ENCODE measurements at regions not wholly inside any gene's neighbourhood (a gene's known extent, or its start where the extent isn't known, plus 50 kb on each side); places are given as distances from the start of the nearest gene placed in this dataset.

DNA sequence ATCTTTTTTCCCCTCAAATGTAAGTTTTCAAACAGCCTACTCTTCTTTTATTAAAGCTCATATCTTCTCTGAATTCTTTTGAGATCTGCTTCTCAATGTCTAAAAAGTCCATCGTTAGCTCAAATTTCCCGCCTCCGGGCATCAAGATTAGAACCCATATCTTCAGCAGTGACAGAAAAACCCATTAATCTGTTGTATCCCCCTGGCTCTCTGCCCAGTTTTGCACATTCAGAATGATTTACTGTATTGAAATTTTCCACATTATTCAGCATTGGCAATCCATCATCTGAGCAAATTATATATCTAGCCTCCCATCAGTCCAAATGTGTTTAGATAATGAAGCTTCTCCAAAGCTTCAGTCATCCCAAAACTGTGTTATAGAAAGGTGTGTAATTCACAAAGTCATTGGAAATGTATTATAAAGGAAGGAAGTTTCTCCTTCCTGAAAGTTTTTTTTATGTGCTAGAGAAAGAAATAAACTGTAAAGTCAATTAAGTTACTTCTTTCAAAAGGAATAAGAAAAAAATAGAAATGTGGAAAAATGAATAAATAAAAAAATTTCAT, 849.9 kb downstream of the MAT2B start:
- TF ChIP-seq, protein P1, sequence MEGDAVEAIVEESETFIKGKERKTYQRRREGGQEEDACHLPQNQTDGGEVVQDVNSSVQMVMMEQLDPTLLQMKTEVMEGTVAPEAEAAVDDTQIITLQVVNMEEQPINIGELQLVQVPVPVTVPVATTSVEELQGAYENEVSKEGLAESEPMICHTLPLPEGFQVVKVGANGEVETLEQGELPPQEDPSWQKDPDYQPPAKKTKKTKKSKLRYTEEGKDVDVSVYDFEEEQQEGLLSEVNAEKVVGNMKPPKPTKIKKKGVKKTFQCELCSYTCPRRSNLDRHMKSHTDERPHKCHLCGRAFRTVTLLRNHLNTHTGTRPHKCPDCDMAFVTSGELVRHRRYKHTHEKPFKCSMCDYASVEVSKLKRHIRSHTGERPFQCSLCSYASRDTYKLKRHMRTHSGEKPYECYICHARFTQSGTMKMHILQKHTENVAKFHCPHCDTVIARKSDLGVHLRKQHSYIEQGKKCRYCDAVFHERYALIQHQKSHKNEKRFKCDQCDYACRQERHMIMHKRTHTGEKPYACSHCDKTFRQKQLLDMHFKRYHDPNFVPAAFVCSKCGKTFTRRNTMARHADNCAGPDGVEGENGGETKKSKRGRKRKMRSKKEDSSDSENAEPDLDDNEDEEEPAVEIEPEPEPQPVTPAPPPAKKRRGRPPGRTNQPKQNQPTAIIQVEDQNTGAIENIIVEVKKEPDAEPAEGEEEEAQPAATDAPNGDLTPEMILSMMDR (conservative IDR thresholded peaks at IDR 0.05; ENCODE audit: control insufficient read depth, insufficient read depth, low read depth, low read length): no peak
- DNase-seq (ENCODE audit: low read depth): no peak
- no peak overlapping the region for H3K4me3 ChIP-seq (ENCODE audit: control insufficient read depth, low read depth, low read length)

DNA sequence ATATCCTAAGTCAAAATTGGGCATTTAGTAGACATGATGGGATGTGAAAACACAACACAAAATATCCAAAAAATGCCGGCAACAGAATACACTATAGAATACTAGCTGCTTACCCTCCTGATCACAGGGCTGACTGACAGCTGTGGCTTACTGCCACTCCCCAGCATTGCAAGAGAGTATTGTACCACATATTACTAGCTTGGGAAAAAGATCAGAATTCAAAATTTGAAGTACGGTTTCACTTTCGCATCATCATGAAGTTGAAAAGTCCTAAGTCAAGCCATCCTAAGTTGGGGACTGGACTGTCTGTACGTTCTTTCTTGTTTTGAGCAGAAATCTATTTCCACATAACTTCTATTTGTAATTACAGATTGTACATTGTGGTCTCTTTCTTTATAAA, 851.4 kb downstream of the MAT2B start:
- TF ChIP-seq, protein P1 (conservative IDR thresholded peaks at IDR 0.05; ENCODE audit: control insufficient read depth, insufficient read depth, low read depth, low read length): no peak
- no peak overlapping the region for H3K4me3 ChIP-seq (ENCODE audit: control insufficient read depth, low read depth, low read length)
- DNase-seq (ENCODE audit: low read depth): no peak

DNA sequence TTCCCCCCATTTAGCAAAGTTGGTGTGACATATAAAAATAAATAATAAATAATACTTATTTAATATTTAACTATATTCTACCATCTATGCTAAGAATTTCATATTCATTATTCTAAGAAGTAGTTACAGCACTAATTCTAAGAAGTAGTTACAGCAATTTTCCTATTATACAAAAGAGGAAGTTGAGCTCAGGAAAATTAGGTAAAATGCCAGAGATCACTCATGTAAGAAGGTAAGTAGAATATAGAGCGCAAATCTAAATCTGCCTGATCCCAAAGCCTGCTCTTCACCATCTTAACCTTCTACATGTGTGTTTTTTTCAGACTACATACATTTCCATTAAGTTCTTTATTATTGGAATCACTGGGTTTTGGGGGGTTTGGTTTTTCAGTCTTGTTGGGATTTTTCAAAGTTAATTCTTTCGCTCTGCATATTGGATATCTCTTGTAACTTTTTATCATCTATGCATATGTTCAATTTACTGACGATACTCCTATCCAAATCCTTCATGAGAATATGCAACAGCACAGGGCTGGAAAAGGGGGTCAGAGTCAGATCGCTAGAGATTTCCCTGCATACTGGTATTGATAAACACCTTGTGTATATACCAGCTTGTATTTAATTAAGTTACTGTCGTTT, 852.1 kb downstream of the MAT2B start:
- no peak overlapping the region for H3K4me3 ChIP-seq (ENCODE audit: control insufficient read depth, low read depth, low read length)
- DNase-seq (ENCODE audit: low read depth): no peak
- TF ChIP-seq, protein P1 (conservative IDR thresholded peaks at IDR 0.05; ENCODE audit: control insufficient read depth, insufficient read depth, low read depth, low read length): no peak

DNA sequence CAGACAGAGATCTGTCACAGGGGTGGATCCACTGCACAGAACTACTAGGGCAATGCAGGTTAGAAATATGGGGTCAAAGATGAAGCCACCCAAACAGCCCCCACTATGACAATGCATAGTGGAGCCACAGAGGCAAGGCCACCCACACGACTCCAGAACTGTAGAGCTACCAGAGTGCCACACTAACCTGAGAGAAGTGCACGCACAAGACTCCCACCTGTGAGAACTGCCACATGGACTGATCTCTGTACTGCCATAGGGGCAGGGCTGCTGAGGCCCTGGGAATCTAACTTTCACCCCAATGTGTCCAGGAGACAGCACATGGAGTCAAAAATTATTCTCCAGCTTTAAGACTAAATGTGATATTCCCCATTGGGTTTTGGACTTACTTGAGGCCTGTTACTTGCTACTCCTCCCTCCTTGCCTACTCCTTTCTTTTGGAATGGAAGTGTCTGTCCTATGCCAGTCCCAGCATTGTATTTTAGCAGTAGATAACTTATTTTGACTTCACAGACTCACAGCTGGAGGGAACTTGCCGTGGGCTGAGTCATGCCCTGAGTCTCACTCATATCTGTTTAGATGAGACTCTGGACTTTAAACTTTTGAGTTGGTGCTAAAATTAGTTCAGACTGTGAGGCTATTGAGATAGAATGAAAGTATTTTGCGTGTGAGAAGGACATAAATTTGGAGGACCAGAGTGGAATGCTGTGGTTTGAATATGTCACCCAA, 853.3 kb downstream of the MAT2B start:
- TF ChIP-seq, protein P1 (conservative IDR thresholded peaks at IDR 0.05; ENCODE audit: control insufficient read depth, insufficient read depth, low read depth, low read length): no peak
- H3K4me3 ChIP-seq (ENCODE audit: control insufficient read depth, low read depth, low read length): no peak overlapping the region
- peak; percentile 50 for DNase-seq (ENCODE audit: low read depth)

DNA sequence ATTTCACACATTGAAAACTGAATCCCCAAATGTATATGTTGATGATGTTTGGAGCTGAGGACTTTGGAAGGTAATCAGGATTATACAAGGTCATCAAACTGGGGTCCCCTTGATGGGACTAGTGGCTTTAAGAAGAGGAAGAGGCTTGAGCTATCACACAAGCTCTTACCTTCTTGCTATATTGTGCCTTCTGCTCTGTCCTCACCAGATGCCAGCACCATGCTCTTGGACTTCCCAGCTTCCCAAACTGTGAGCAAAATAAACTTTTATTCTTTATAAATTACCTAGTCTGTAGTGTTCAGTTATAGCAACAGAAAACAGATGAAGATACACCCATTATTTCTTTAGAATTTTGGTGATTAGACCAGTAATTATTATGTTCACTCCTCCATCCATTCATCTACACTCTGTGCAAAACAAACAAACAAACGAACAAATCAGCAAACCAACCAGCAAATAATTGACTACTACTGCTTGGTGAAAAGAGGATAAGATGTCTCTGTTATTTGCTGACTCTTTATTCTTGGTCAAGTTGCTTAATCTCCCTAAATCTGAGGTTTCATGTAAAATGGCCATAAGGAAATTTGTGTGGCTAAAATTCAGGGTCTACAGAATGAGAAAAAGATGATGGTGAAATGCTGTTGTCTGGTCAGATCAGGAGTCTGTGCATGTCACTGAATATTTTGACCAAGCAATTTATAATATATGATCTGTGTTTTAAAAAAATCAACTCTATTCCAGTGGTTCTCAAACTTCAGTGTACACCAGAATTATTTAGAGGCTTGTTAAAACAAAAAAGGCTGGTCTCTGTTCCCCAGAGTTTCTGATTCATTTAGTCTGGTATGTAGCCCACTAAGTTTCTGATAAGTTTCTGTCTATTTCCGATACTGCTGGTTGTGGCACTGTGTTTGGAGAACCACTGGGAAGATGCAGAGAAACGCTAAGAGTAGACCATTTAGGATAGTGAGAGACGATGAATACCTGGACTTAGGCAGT, 854.1 kb downstream of the MAT2B start:
- no peak for DNase-seq (ENCODE audit: low read depth)

More for the DNA sequence above, 854.1 kb downstream of the MAT2B start:
- TF ChIP-seq, protein P1 (conservative IDR thresholded peaks at IDR 0.05; ENCODE audit: control insufficient read depth, insufficient read depth, low read depth, low read length): no peak
- H3K4me3 ChIP-seq (ENCODE audit: control insufficient read depth, low read depth, low read length): no peak overlapping the region
